BLaER1 treated with 17β-estradiol and CSF1 and Interleukin-3, amounts not matched to agents 10 nM and 100 nM (cell line): ENCODE measurements at regions not wholly inside any gene's neighbourhood (a gene's known extent, or its start where the extent isn't known, plus 50 kb on each side); places are given as distances from the start of the nearest gene placed in this dataset.
A peak's percentile ranks its signal among the peaks of the same experiment; 100 is the strongest.

Experiments used
- H3K27ac ChIP-seq, 11 experiments: shearing (Covaris generic); formaldehyde crosslinking; 2 replicates each; pipeline ENCODE4 v1.8.1; 2022
- H3K27me3 ChIP-seq, 11 experiments: shearing (Covaris generic); formaldehyde crosslinking; 2 replicates each; pipeline ENCODE4 v1.8.1; 2022
- H3K36me3 ChIP-seq, 11 experiments: shearing (Covaris generic); formaldehyde crosslinking; 2 replicates each; pipeline ENCODE4 v1.8.1; 2022
- H3K4me1 ChIP-seq, 10 experiments: shearing (Covaris generic); formaldehyde crosslinking; 2 replicates each; pipeline ENCODE4 v1.8.1; 2022
- H3K4me2 ChIP-seq, 11 experiments: shearing (Covaris generic); formaldehyde crosslinking; 2 replicates each; pipeline ENCODE4 v1.8.1; 2022
- H3K4me3 ChIP-seq, 10 experiments: shearing (Covaris generic); formaldehyde crosslinking; 2 replicates each; pipeline ENCODE4 v1.8.1; 2022
- H3K9ac ChIP-seq, 11 experiments: shearing (Covaris generic); formaldehyde crosslinking; 2 replicates each; pipeline ENCODE4 v1.8.1; 2022
- H3K9me3 ChIP-seq, 11 experiments: shearing (Covaris generic); formaldehyde crosslinking; replicated peaks in 1 of 11; 2 replicates each; pipeline ENCODE4 v1.8.1; 2022
- H4K20me1 ChIP-seq, 11 experiments: shearing (Covaris generic); formaldehyde crosslinking; 2 replicates each; pipeline ENCODE4 v1.8.1; 2022
- Cebpa-rat ChIP-seq, 11 experiments: shearing (Covaris generic); IDR thresholded peaks; 2 replicates each; pipeline ENCODE4 v1.8.1; 2022

DNA sequence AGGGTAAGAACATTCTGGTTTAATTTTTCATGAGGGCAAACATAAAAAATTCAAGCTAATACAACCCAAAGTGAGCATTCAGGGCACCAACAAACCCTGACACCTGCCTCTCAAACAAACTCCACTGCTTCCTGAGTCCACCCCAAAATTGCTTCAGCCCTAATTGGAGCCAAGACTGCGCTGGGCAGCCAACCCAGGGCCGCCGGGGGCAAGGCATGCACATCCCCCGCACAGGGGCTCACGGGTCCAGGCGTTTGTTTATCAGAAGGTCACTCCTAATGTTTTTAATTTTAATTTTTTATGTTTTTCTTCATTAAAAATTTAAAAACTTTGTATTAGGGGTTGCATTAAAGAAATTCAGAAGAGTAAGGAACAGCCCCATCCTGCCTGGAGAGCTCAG lies 459.1 kb upstream of the CDH4 start:
- H3K4me3 ChIP-seq: no peak overlapping the region
- no peak overlapping the region for H3K27ac ChIP-seq
- no peaks in the 10 kb centered on the region; a peak in 1 of 22 replicates for H3K27me3 ChIP-seq
- H3K4me1 ChIP-seq: peaks cover 0 to 2% (median 0%) of the 10 kb centered on the region in 10 experiments; a peak in 2 of 20 replicates
- H3K9me3 ChIP-seq: 0 out of 22 replicates have a peak, but pooled peaks cover 0 to 9% (median 0%) of the 10 kb centered on the region in 11 experiments
- H3K4me2 ChIP-seq: no peak overlapping the region
- TF ChIP-seq Cebpa-rat (IDR thresholded peaks at IDR 0.05): no peak
- H3K9ac ChIP-seq: no peak overlapping the region
- H3K36me3 ChIP-seq: no peaks in the 10 kb centered on the region
- no peaks in the 10 kb centered on the region for H4K20me1 ChIP-seq

DNA sequence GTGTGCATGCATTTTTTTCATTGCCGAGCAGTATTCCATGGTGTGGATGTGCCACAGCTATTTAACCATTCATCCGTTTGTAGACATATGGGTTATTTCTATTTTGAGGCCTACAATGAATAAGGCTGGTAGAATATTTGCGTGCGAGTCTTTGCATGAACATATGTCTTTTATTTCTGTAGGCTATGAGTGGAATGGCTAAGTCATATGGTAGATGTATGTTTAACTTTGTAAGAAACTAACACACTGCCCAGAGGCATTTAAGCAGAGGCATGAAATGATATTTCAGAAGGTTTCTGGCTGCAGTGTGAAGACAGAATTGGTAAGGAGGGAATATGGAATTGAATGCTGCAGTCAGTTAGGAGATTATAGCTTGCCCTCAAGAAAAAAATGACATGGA lies 457.4 kb upstream of the CDH4 start:
- Histone ChIP-seq H3K4me2 (no peak overlapping the region), H4K20me1 (no peaks in the 10 kb centered on the region), H3K36me3 (no peaks in the 10 kb centered on the region), H3K9me3 (peaks cover 6 to 16% (median 9%) of the 10 kb centered on the region in 11 experiments; a peak in 17 of 22 replicates), H3K9ac (no peak overlapping the region), H3K27ac (no peak overlapping the region), H3K4me3 (no peak overlapping the region), H3K27me3 (no peaks in the 10 kb centered on the region; a peak in 1 of 22 replicates), H3K4me1 (no peaks in the 10 kb centered on the region)
- no peak for TF ChIP-seq Cebpa-rat (IDR thresholded peaks at IDR 0.05)

DNA sequence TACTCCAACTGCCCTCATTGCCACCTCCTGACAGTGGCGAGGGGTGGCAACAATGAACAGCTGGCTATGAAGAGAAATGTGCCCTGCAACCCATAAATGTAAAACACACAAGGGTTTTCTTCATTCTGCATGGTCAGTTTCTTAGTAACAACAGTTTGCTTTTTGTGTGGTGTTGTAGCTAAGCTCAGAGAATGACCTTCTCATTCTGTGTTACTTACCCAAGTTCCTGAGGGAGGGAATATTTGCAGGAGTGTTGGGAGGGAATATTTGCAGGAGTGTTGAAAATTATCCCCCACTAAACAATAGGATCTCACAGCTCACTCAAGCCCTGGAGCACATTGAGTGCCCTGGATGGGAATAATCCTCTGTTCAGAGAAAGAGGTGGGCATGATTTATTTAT lies 456.4 kb upstream of the CDH4 start:
- Histone ChIP-seq H3K4me3 (no peak overlapping the region), H3K9me3 (peaks cover 16 to 20% (median 18%) of the 10 kb centered on the region in 11 experiments), H4K20me1 (no peaks in the 10 kb centered on the region), H3K27ac (no peak overlapping the region), H3K27me3 (no peaks in the 10 kb centered on the region), H3K4me2 (no peak overlapping the region), H3K36me3 (no peaks in the 10 kb centered on the region), H3K4me1 (no peaks in the 10 kb centered on the region), H3K9ac (no peak overlapping the region)
- no peak for TF ChIP-seq Cebpa-rat (IDR thresholded peaks at IDR 0.05)

DNA sequence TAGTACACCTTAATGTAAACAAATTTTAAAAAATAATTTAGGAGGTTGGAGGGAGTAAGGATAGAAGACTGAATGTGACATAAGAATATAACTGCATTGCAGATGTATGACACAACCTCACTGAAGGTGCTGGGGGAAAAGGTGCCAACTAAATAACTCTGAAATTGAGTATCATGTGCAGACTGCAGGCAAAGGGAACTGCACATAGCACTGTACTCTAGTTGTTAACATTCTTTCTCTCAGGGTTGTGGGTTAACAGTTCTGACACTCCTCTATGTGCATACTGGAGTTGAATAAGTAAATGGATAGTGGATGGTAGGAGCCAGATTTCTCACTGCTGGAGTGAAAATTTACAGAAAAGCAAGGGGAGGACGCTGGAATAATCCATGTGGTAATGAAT lies 451.9 kb upstream of the CDH4 start:
- H3K27me3 ChIP-seq: no peaks in the 10 kb centered on the region
- peaks cover 3 to 23% (median 15%) of the 10 kb centered on the region in 10 experiments; a peak in 15 of 20 replicates for H3K4me1 ChIP-seq
- H4K20me1 ChIP-seq: no peaks in the 10 kb centered on the region
- no peak overlapping the region for H3K4me2 ChIP-seq
- H3K27ac ChIP-seq: no peak overlapping the region
- H3K4me3 ChIP-seq: no peak overlapping the region
- no peak overlapping the region for H3K9ac ChIP-seq
- peaks cover 28 to 37% (median 32%) of the 10 kb centered on the region in 11 experiments for H3K9me3 ChIP-seq
- no peak for TF ChIP-seq Cebpa-rat (IDR thresholded peaks at IDR 0.05)
- no peaks in the 10 kb centered on the region for H3K36me3 ChIP-seq

DNA sequence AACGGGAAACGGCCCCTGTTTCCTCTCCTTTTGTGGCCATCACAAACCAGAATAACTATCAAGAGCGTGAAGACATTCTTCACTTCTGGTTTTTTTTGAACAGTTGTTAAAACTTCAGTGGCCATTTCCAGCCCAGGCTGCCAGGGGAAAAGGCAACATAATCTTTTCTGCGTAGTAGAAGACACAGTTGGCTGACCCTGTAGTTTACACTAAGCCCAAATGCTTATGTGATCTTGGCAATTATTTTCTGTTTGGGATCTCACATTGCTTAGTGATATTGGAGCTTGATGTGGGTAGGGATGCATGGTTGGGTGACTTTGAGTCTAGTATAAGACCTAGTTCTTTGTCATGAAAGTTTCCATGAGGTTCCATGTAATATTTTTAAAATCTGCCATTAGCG lies 449.4 kb upstream of the CDH4 start:
- Histone ChIP-seq H3K9me3 (peaks cover 28 to 37% (median 32%) of the 10 kb centered on the region in 11 experiments), H3K4me1 (peaks cover 5 to 35% (median 25%) of the 10 kb centered on the region in 10 experiments; a peak in 15 of 20 replicates), H3K36me3 (no peaks in the 10 kb centered on the region), H3K27me3 (no peaks in the 10 kb centered on the region), H3K4me3 (no peak overlapping the region), H3K27ac (no peak overlapping the region), H3K4me2 (peak overlapping the region in 7 of 11 experiments; percentile 15 to 45 (median 33); a peak in 11 of 22 replicates), H3K9ac (no peak overlapping the region), H4K20me1 (no peaks in the 10 kb centered on the region)
- TF ChIP-seq Cebpa-rat (IDR thresholded peaks at IDR 0.05): no peak

DNA sequence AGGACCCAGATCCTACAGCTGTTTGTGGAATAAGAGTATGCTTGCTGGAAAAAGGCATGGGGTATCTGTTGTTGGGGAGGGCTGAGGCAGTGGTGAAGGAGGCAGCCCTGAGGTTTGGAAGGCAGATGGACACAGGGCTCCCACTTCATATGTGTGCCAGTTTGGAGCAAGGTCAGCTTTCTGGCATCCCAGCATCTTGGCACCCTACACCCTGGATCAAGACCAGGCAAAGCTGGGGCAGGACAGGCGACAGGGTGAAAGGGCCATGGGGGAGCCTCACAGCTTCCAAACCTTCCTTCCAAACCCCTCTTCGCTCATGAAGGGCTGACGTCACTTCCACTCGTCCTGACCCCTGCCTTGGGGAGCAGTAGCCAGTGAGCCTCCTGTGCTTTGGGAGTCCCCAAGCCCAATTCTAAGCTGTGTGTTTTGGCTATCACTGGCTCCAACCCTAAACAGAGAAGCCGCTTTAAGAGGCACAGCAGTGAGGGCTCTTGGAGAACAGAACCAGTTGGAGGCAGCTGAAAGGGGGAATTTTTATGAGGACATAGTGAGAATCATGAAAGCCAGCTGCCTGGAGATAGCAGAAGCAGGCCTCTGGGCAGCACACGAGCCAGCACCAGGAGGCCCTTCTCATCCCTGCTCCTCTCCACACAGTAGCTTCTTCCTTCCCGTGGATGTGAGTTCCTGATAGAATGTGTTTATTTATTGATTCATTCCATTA lies 448.6 kb upstream of the CDH4 start:
- no peaks in the 10 kb centered on the region for H4K20me1 ChIP-seq
- no peak overlapping the region for H3K9ac ChIP-seq
- H3K4me3 ChIP-seq: no peak overlapping the region
- no peak for TF ChIP-seq Cebpa-rat (IDR thresholded peaks at IDR 0.05)
- H3K36me3 ChIP-seq: no peaks in the 10 kb centered on the region
- no peak overlapping the region for H3K27ac ChIP-seq
- peaks cover 28 to 41% (median 32%) of the 10 kb centered on the region in 11 experiments for H3K9me3 ChIP-seq
- H3K27me3 ChIP-seq: no peaks in the 10 kb centered on the region
- peaks cover 5 to 35% (median 25%) of the 10 kb centered on the region in 10 experiments; a peak in 15 of 20 replicates for H3K4me1 ChIP-seq
- peak overlapping the region in 6 of 11 experiments; percentile 15 to 45 (median 34); a peak in 5 of 22 replicates for H3K4me2 ChIP-seq

DNA sequence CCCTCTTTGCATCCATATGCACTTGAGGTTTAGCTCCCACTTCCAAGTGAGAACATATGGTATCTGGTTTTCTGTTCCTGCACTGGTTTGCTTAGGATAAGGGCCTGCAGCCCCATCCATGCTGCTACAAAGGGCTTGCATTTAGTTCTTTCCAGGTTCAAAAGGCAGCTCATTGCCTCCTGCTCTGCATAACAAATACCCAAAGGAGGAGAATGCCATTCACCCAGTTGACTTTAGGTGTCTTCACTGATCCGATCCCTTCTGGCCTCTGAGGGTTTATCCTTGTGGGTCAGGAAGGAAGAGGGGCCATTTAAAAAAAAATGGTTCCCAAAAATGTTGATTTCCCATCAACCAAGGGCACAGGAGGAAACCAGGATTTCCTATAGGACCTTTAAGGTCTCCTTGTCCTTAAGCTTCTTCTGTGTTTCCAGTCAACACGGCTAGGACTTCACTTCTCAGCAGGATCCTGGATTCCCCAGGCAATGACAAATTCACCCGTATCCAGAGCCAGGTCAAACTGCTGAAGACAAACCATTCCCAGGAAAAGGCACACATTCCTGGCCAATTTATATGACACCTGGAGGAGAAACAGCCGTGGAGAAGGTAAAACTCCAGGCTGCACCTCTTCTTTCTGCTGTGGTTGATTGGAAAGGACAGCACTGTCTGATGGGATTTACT lies 447.7 kb upstream of the CDH4 start:
- no peaks in the 10 kb centered on the region for H4K20me1 ChIP-seq
- H3K9ac ChIP-seq: no peak overlapping the region
- H3K27me3 ChIP-seq: no peaks in the 10 kb centered on the region
- no peak for TF ChIP-seq Cebpa-rat (IDR thresholded peaks at IDR 0.05)
- peaks cover 24 to 39% (median 30%) of the 10 kb centered on the region in 11 experiments for H3K9me3 ChIP-seq
- peaks cover 5 to 35% (median 25%) of the 10 kb centered on the region in 10 experiments; a peak in 15 of 20 replicates for H3K4me1 ChIP-seq
- no peaks in the 10 kb centered on the region for H3K36me3 ChIP-seq
- no peak overlapping the region for H3K27ac ChIP-seq
- H3K4me3 ChIP-seq: no peak overlapping the region
- H3K4me2 ChIP-seq: peak overlapping the region in 3 of 11 experiments; percentile 16 to 20 (median 20); a peak in 3 of 22 replicates

DNA sequence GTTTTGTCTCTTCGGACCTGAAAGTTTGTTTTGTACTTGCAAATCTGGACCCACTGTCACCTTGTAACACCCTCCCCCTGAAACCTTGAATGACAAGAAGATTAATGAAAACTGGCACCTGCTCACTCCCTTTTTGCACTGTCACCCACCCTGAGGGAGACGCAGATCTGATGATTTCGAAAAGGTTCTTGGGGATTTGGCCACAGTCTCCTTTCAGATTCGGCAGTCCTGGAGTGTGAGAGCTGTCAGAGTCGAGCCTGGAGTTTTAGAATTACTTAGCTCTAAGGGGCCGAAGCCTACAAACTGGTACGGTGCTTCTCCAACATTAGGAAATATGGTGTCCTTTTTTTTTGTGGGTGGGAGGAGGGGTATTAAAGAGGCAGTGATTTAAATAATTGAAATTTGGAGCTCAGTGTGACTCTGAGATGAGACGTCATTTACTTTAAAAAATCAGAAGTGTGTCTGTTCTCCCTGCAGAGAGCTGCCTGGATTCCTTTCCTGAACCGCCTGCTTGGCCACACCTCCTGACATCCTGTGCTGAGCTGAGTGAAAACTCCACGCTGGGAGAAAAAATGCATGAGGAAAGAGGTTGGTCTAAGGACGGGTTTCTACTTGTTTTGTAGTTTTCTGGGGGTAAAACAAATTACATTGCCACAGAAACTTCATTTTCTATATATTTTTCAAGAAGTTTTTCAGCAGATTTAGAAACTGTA lies 447.0 kb upstream of the CDH4 start:
- no peak overlapping the region for H3K4me3 ChIP-seq
- H3K27ac ChIP-seq: no peak overlapping the region
- H3K36me3 ChIP-seq: no peaks in the 10 kb centered on the region
- no peaks in the 10 kb centered on the region for H4K20me1 ChIP-seq
- peaks cover 17 to 35% (median 25%) of the 10 kb centered on the region in 11 experiments for H3K9me3 ChIP-seq
- peaks cover 5 to 35% (median 25%) of the 10 kb centered on the region in 10 experiments; a peak in 15 of 20 replicates for H3K4me1 ChIP-seq
- H3K4me2 ChIP-seq: peak overlapping the region in 6 of 11 experiments; percentile 15 to 36 (median 19); a peak in 9 of 22 replicates
- no peaks in the 10 kb centered on the region for H3K27me3 ChIP-seq
- H3K9ac ChIP-seq: no peak overlapping the region
- TF ChIP-seq Cebpa-rat (IDR thresholded peaks at IDR 0.05): no peak

DNA sequence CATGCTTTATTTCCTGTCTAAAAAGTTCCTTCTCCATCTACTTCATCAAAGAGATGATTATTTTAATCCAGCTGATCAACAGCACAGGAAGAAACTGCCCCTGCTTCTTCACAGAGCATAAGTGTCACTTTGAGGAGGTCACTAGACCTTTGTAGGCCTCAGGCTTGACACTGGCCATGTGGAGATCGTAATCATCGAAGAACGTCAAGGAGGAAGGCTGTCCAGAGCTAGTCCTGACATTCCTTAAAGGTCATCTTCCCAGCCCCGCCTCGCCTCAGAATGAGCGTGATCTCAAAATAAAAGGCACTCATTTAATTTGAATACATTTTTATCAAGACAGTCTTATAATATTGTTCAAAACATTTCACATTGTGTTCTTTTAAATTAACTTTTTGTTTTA lies 445.7 kb upstream of the CDH4 start:
- Histone ChIP-seq H3K27me3 (no peaks in the 10 kb centered on the region), H3K9ac (no peak overlapping the region), H3K36me3 (no peaks in the 10 kb centered on the region), H3K4me3 (no peak overlapping the region), H3K27ac (no peak overlapping the region), H4K20me1 (no peaks in the 10 kb centered on the region), H3K9me3 (peaks cover 17 to 35% (median 25%) of the 10 kb centered on the region in 11 experiments; a peak in 21 of 22 replicates), H3K4me2 (peak overlapping the region in 4 of 11 experiments; percentile 4 to 44 (median 20); a peak in 4 of 22 replicates), H3K4me1 (peaks cover 5 to 35% (median 25%) of the 10 kb centered on the region in 10 experiments; a peak in 15 of 20 replicates)
- no peak for TF ChIP-seq Cebpa-rat (IDR thresholded peaks at IDR 0.05)
